Transverse colon (tissue), 4 donors: ENCODE measurements at regions not wholly inside any gene's neighbourhood (a gene's known extent, or its start where the extent isn't known, plus 50 kb on each side); places are given as distances from the start of the nearest gene placed in this dataset.

Experiments used
- DNase-seq: peaks from one replicate; pipeline ENCODE4 v3.0.0-alpha.2; 2019
- H3K27ac ChIP-seq, 4 donors: fragments of 200-600 bp; sonication (generic); 2 replicates each; pipeline ENCODE4 v1.5.1; 2016 to 2018; ENCODE audit warnings: inconsistent platforms in 4 of 4
- H3K27me3 ChIP-seq: fragments of 200-600 bp; sonication (generic); 2 replicates; pipeline ENCODE4 v1.5.1; 2017; ENCODE audit warnings: inconsistent platforms
- H3K36me3 ChIP-seq, 4 donors: fragments of 200-600 bp; sonication (generic); 2 replicates each; pipeline ENCODE4 v1.5.1; 2017 to 2019; ENCODE audit warnings: inconsistent platforms in 4 of 4
- H3K4me1 ChIP-seq, 4 donors: fragments of 200-600 bp; sonication (generic); 2 replicates each; pipeline ENCODE4 v1.5.1; 2017 to 2020; ENCODE audit warnings: inconsistent platforms in 4 of 4
- H3K4me3 ChIP-seq, 4 donors: fragments of 200-600 bp; sonication (generic); 1 replicate in 1 of 4; 2 replicates in 3 of 4; pipeline versions ENCODE4 v1.5.1 to v1.6.1; 2017 to 2019; ENCODE audit warnings: inconsistent platforms in 4 of 4
- H3K9me3 ChIP-seq, 2 donors: fragments of 200-600 bp; sonication (generic); 2 replicates each; pipeline ENCODE4 v1.5.1; 2017 to 2019; ENCODE audit warnings: inconsistent platforms in 2 of 2
- EP300 ChIP-seq: sonication (generic); formaldehyde crosslinking; IDR thresholded peaks from one replicate; pipeline ENCODE4 v1.6.1; 2017; ENCODE audit warnings: antibody characterized with exemption, low read depth
- POLR2A ChIP-seq: fragments of 450-650 bp; IDR thresholded peaks from one replicate; pipeline ENCODE4 v1.6.1; 2016; ENCODE audit warnings: antibody characterized with exemption, mild to moderate bottlenecking, moderate library complexity
- POLR2AphosphoS5 ChIP-seq, 3 donors: sonication (generic); formaldehyde crosslinking; IDR thresholded peaks; one replicate each; pipeline ENCODE4 v1.6.1; 2016; ENCODE audit warnings: antibody characterized with exemption in 3 of 3
- WGBS, 2 donors: methylation state at CpG; one replicate each; pipeline ENCODE4 v1.1.5; 2018; ENCODE audit warnings: low coverage in 1 of 2; 5-methylcytosine and 5-hydroxymethylcytosine counted together
- in situ Hi-C, 4 donors: fragments of 200-750 bp; cut with MboI; loops; one replicate each; pipeline versions ENCODE4 v1.15.0 to v1.15.1; 2017; ENCODE audit warnings: low sequenced_read_pairs in 3 of 4, low pct_ligation_motif_present in 1 of 4, low pct_unique_long_range_greater_than_20kb in 1 of 4
- intact Hi-C: fragments of 100-400 bp; cut with DNase I; formaldehyde crosslinking; loops from one replicate; pipeline ENCODE4 v1.15.1; 2023; ENCODE audit warnings: low total_unique reads
- TF ChIP-seq, protein P1 (sequence below), 5 experiments: fragments of 200-600 bp in 3 of 5; fragments of 450-650 bp in 2 of 5; sonication (generic) in 3 of 5; IDR thresholded peaks; 1 replicate in 2 of 5; 2 replicates in 3 of 5; pipeline ENCODE4 v1.5.1; 2016 to 2017; ENCODE audit warnings: antibody characterized with exemption in 5 of 5, inconsistent platforms in 3 of 5, mild to moderate bottlenecking in 2 of 5, moderate library complexity in 1 of 5

GRCh38 chr16:80345701-80346100 is 195.1 kb upstream of the DYNLRB2 start:
- TF ChIP-seq, protein P1, sequence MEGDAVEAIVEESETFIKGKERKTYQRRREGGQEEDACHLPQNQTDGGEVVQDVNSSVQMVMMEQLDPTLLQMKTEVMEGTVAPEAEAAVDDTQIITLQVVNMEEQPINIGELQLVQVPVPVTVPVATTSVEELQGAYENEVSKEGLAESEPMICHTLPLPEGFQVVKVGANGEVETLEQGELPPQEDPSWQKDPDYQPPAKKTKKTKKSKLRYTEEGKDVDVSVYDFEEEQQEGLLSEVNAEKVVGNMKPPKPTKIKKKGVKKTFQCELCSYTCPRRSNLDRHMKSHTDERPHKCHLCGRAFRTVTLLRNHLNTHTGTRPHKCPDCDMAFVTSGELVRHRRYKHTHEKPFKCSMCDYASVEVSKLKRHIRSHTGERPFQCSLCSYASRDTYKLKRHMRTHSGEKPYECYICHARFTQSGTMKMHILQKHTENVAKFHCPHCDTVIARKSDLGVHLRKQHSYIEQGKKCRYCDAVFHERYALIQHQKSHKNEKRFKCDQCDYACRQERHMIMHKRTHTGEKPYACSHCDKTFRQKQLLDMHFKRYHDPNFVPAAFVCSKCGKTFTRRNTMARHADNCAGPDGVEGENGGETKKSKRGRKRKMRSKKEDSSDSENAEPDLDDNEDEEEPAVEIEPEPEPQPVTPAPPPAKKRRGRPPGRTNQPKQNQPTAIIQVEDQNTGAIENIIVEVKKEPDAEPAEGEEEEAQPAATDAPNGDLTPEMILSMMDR (IDR thresholded peaks at IDR 0.05), result no peak
- TF ChIP-seq POLR2AphosphoS5 (IDR thresholded peaks at IDR 0.05), result no peak
- no peak for TF ChIP-seq POLR2A
- TF ChIP-seq EP300, result no peak
- no peaks in the 10 kb centered on the region for H3K9me3 ChIP-seq
- H3K36me3 ChIP-seq, result no peaks in the 10 kb centered on the region
- no peak overlapping the region for H3K4me3 ChIP-seq
- WGBS, 2 donors, result 83 to 91% methylated on average over 3 of the region's 3 CpGs
- no peaks in the 10 kb centered on the region for H3K27me3 ChIP-seq
- no peak for DNase-seq
- intact Hi-C loops (no loop called here), in situ Hi-C loops (no loop called here)
- H3K27ac ChIP-seq, result no peak overlapping the region
- H3K4me1 ChIP-seq, result peaks cover 0 to 6% (median 0%) of the 10 kb centered on the region in 4 donors

DNA sequence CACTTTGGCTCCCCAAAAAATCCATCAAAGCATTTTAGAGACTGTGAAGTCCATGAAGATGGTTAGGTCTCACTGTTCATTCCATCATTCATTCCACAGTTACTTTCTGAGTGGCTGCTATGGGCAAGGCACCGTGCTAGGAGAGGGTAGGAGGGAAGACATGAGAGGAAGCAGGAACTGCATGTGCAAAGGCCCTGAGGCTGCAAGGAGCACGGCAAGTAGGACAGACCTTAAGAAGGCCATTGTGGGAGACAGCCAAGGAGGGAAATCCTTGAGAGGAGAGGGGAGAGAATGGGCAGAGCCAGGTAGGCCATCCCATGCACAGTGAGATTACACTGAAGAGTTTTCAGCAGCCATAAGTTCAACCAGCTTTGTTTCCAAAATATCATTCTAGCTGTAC is 196.2 kb upstream of the DYNLRB2 start:
- H3K27me3 ChIP-seq, result no peaks in the 10 kb centered on the region
- WGBS, 2 donors, result 68 to 81% methylated on average over 2 of the region's 2 CpGs
- no peak for DNase-seq
- no peak for TF ChIP-seq POLR2A
- no peak for TF ChIP-seq EP300
- TF ChIP-seq, protein P1 (IDR thresholded peaks at IDR 0.05), result no peak
- no peak for TF ChIP-seq POLR2AphosphoS5 (IDR thresholded peaks at IDR 0.05)
- intact Hi-C loops, result no loop called here
- peaks cover 0 to 6% (median 0%) of the 10 kb centered on the region in 4 donors for H3K4me1 ChIP-seq
- H3K27ac ChIP-seq, result no peak overlapping the region
- H3K4me3 ChIP-seq, result no peak overlapping the region
- no peaks in the 10 kb centered on the region for H3K9me3 ChIP-seq
- no peaks in the 10 kb centered on the region for H3K36me3 ChIP-seq
- in situ Hi-C loops, result no loop called here

GRCh38 chr16:80341263-80341662 is 199.5 kb upstream of the DYNLRB2 start:
- no peaks in the 10 kb centered on the region for H3K27me3 ChIP-seq
- H3K27ac ChIP-seq, result no peak overlapping the region
- no peaks in the 10 kb centered on the region for H3K4me1 ChIP-seq
- in situ Hi-C loops, result no loop called here
- intact Hi-C loops, result no loop called here
- TF ChIP-seq POLR2AphosphoS5 (IDR thresholded peaks at IDR 0.05) (no peak), EP300 (no peak), POLR2A (no peak)
- TF ChIP-seq, protein P1 (IDR thresholded peaks at IDR 0.05), result no peak
- WGBS, 2 donors, result 59 to 67% methylated on average over 3 of the region's 3 CpGs
- no peak overlapping the region for H3K4me3 ChIP-seq
- no peak for DNase-seq
- no peaks in the 10 kb centered on the region for H3K36me3 ChIP-seq
- H3K9me3 ChIP-seq, result no peaks in the 10 kb centered on the region

DNA sequence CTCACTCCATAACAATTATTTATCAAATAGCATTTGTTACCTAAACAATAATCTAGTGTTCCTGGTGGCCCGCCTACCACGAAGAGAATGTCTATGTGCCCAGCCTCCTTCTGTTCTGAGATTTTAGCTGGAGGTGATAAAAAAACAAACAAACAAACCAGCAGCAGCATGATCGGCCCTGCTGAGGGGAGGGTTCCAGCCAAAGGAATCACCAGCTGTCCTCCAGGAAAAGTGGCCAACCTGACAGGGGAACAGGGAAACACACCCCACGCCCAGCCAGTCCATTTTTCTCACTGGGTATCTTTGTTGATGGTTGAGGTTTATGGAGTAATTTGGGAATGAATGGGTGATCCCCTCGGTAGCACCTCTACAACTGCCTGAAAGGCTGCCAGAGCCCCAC is 203.0 kb upstream of the DYNLRB2 start:
- intact Hi-C loops, result no loop called here
- no peaks in the 10 kb centered on the region for H3K36me3 ChIP-seq
- 68 to 71% methylated on average over 1 to 5 of the region's 5 CpGs for WGBS, 2 donors
- no peak overlapping the region for H3K4me3 ChIP-seq
- in situ Hi-C loops, result no loop called here
- no peaks in the 10 kb centered on the region for H3K4me1 ChIP-seq
- TF ChIP-seq POLR2AphosphoS5 (IDR thresholded peaks at IDR 0.05) (no peak), EP300 (no peak)
- TF ChIP-seq, protein P1 (IDR thresholded peaks at IDR 0.05), result no peak
- DNase-seq, result no peak
- H3K9me3 ChIP-seq, result no peaks in the 10 kb centered on the region
- no peaks in the 10 kb centered on the region for H3K27me3 ChIP-seq
- H3K27ac ChIP-seq, result no peak overlapping the region
